GM19395 (cell line): ENCODE measurements at regions not wholly inside any gene's neighbourhood (a gene's known extent, or its start where the extent isn't known, plus 50 kb on each side); places are given as distances from the start of the nearest gene placed in this dataset.

Experiments used
- ATAC-seq: cut with Tn5 transposase; IDR thresholded peaks from one replicate; pipeline ENCODE4 v1.9.1; 2021; ENCODE audit warnings: mild to moderate bottlenecking, moderate library complexity; ENCODE audit not compliant: unreplicated experiment

DNA sequence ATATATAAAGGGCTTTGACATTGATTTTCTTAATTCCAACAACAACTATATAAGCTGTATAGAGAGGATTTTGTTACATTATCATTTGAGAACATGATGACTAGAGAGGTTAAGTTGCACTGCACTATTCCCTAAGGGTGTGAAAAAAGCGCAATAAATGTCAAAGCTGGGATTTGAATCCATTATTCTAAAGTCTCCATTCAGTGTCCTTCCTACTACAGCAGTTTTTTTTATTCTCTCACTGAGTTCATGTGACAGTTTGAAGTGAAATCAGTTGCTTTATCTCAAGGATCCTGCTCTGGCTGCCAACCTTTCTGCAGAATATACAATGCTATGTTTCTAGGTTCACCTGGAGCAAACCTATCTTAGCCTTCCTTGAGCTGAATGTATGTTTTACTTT, 177.5 kb downstream of the ANKRD50 start:
- ATAC-seq = no peak

- no peak for ATAC-seq
Observed at GRCh38 chr4:124536946-124537345, 175.6 kb downstream of the ANKRD50 start.

DNA sequence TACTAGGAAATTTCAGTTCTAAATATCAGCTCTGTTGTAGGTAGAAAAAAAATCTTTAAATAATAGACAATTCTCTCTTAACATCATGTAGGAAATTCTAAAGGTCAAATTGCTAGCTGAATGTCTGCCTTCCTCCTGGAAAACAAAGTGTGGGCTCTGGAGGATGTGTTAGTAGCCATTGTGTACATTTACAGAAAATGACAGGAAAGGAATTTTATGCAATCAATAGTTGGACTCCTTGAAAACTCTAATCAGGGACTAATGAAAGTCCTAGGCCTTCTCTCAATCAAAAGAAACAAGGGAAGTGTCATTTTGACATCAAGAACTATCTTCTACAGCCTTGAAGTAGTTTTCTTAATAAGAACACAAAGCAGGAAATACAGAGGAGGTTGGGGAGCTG, 174.6 kb downstream of the ANKRD50 start:
- no peak for ATAC-seq

- no peak for ATAC-seq
Observed at GRCh38 chr4:124540014-124540413, 172.5 kb downstream of the ANKRD50 start.

DNA sequence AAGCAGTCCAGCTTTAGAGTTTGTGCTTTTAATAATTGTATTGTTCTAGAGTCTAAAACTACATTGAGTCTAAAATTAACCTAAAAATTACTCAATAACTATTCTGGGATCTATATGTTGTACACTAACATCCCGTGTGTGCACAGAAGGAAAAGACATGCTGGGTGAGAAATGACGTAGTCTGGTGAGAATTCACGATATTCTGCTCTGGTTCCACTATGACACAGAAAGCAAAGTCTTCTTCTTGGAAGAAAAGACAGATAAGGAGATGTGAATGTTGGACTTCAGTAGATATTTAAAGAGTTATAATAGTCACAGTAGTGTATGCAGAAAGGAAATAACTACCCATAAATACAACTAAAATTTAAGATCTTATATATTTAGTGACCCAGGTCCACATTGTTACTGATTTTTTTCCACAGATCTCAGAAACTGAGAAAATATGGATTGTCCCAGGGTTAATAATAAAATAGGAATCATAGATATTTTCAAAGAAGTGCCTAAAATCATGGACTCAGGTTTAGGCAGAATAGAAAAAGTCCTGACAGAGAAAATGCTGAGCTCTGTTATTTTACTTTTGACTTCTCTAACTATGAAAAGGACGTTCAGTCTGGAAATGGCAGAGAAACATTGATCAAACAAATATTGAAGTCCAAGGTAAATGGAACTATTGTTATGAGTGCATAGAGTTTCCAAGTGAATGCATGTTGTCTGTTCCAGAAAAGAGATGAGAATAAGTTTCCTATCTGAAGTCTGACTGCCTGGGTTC, 170.7 kb downstream of the ANKRD50 start:
- ATAC-seq = no peak

GRCh38 chr4:124555959-124556358, 156.6 kb downstream of the ANKRD50 start:
- no peak for ATAC-seq

DNA sequence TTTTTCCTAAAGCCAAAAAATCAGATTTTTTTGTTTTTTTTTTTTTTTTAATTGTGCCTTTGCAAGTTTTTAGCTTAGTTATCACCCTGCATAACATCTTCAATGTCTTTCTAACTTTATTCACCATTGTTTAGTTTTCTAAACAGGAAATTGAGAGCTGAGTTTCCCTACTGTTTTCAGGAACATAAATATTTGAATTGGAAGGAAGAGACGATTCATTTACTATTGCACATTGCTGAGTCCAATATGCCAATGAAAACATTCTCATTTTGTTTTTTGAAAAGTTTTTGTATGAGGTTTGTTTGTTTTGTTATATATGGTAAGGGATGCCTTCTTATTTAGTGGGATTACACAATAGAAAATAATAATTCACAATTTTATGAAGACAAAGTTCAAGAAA, 148.4 kb downstream of the ANKRD50 start:
- ATAC-seq = no peak

GRCh38 chr4:124565371-124565770, 147.2 kb downstream of the ANKRD50 start:
- no peak for ATAC-seq

DNA sequence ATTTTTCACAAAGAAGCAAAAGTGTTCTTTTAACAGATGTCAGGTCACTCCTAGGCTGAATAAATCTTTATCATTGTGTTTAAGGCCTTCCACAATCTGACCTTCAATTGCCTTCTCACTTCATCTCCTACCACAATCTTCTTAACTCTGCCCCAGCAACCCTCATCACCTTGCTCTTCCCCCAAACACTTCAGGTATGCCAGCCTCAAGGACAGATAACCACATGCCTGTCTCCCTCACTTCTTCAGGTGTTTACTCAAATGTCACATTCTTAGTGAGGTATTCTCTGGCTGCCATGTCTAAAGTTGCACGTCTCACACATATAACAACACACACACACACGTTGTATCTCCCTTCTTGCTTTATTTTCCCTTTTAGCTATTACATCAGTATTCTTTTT, 146.5 kb downstream of the ANKRD50 start:
- ATAC-seq = no peak

DNA sequence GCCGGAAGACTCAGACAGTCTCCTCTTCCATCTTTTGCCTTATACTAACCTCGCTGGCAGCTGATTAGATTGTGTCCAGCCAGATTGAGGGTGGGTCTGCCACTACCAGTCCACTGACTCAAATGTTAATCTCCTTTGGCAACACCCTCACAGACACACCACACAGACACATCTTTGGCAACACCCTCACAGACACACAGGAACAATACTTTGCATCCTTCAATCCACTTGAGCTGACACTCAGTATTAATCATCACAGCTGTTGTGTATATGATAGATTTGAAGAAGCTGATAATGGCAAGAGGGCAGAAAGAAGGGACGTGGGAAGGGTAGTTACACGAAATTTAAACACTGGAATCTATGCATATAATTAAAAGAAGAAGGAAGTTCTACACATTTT, 139.5 kb downstream of the ANKRD50 start:
- ATAC-seq = no peak

DNA sequence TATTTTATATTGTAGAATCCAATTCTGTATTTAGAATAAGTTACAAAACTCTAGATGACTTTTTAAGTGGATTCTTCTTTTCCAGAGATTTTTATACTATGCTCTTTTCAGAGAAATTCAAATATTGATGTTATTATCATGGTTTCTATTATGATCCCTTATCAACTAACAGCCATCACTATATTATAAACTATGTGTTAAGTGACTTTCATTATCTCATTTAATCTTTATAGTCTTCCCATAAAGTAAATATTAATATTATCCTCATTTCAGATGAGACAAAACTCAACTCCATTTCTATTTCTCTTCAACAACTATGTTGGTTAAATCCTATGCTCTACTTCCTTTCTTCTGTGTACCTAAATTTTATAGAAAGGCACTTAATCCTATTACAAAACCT, 132.6 kb downstream of the ANKRD50 start:
- ATAC-seq = no peak

DNA sequence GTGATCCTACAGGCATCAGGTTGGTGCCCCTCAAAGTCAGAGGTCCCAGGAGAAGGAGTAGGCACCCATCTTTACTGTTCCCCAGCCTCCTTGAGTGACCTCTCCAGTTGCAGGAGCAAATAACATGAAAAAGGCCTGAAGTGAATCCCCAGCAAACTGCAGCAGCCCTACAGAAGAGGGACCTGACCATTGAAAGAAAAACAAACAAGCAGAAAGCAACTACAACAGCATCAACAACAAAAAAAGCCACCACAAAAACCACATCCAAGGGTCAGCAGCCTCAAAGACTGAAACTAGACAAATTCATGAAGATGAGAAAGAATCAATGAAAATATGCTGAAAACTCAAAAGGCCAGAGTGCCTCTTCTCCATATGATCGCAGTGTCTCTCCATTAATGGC, 128.7 kb downstream of the ANKRD50 start:
- no peak for ATAC-seq

- no peak for ATAC-seq
Observed at GRCh38 chr4:124589786-124590185, 122.7 kb downstream of the ANKRD50 start.

- no peak for ATAC-seq
Observed at GRCh38 chr4:124590480-124590879, 122.1 kb downstream of the ANKRD50 start.

DNA sequence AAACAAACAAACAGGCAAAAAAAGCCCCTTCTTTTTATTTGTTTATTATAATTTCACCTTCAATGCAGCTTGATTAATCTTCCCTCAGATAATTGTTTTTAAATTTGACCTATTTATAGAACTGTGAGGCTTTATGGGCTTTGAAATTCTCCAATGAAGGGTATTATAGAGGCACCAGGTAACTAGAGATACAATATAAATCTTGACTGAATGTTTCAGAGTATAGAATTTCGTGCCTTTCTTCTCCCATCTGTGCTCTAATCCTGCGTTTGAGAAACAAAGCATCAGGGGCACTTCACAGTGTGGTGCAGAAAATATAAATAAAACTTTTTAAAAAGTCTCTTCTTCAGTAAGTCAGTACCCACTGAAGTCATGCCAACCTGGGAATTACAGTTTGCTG, 120.9 kb downstream of the ANKRD50 start:
- ATAC-seq = no peak

GRCh38 chr4:124593494-124593893, 119.0 kb downstream of the ANKRD50 start:
- ATAC-seq = no peak

GRCh38 chr4:124594945-124595344, 117.6 kb downstream of the ANKRD50 start:
- ATAC-seq = no peak

- ATAC-seq = no peak
Observed at GRCh38 chr4:124596816-124597215, 115.7 kb downstream of the ANKRD50 start.

- no peak for ATAC-seq
Observed at GRCh38 chr4:124610211-124610610, 102.3 kb downstream of the ANKRD50 start.
